Activated CD8-positive, alpha-beta memory T cell treated with anti-CD3 and anti-CD28 coated beads, Interleukin-2, amount 10 ng/mL, durations not matched to agents 7 days and 5 days (primary cell): ENCODE measurements at regions not wholly inside any gene's neighbourhood (a gene's known extent, or its start where the extent isn't known, plus 50 kb on each side); places are given as distances from the start of the nearest gene placed in this dataset.

Experiments
- ATAC-seq: fragments of 150-1000 bp; cut with Tn5 transposase; one replicate; pipeline ENCODE4 v1.10.0; 2021; ENCODE audit warnings: moderate library complexity
- CTCF ChIA-PET: fragments of 350-600 bp; sonication (Branson Sonifier 250); formaldehyde crosslinking; loops from one replicate; lab custom pipeline; 2021; ENCODE audit warnings: antibody characterized with exemption; lab: Charles Lee
- DNase-seq: peaks from one replicate; pipeline ENCODE4 v3.0.0-alpha.2; 2020
- H3K27ac Mint-ChIP-seq: one replicate; pipeline ENCODE4 v1.8.0; 2021; ENCODE audit warnings: mild to moderate bottlenecking, mixed read lengths
- H3K27me3 Mint-ChIP-seq: one replicate; pipeline ENCODE4 v1.8.0; 2021; ENCODE audit warnings: mixed read lengths
- H3K36me3 Mint-ChIP-seq: one replicate; pipeline ENCODE4 v1.8.0; 2021; ENCODE audit warnings: mild to moderate bottlenecking, mixed read lengths
- H3K4me1 Mint-ChIP-seq: one replicate; pipeline ENCODE4 v1.8.0; 2021; ENCODE audit warnings: mixed read lengths
- H3K4me3 Mint-ChIP-seq: one replicate; pipeline ENCODE4 v1.8.0; 2021; ENCODE audit warnings: mild to moderate bottlenecking, moderate library complexity, mixed read lengths
- H3K9me3 Mint-ChIP-seq: one replicate; pipeline ENCODE4 v1.8.0; 2022; ENCODE audit warnings: low read depth, mixed read lengths

GRCh38 chr9:119088002-119088547 is 281.2 kb downstream of the BRINP1 start:
- Mint-ChIP-seq H3K36me3 (no peaks in the 10 kb centered on the region), H3K4me1 (no peaks in the 10 kb centered on the region), H3K27ac (no peak overlapping the region), H3K9me3 (peaks cover 11% of the 10 kb centered on the region), H3K27me3 (no peaks in the 10 kb centered on the region), H3K4me3 (no peak overlapping the region)
- no peak for ATAC-seq
- DNase-seq, result no peak
- CTCF ChIA-PET, result no interaction called here

DNA sequence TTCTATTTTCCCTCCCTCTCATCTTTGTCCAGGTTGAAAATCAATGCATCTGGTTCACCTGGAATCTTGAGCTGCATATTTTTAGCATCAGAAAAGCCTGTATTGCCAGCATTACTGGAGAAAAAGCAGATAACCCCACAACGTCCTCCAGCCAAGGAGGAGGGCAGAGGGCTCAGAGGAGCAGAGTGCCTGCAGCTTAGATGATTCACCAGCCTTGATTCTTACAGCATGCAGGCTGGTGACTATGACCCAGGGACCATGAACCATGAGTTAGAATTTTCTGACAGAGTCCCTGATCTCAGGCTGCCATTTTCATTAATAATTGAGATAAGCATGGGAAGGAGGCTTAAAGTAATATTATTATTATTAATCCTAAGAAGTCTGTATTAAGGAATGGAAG is 278.2 kb downstream of the BRINP1 start:
- Mint-ChIP-seq H3K27me3 (no peaks in the 10 kb centered on the region), H3K27ac (no peak overlapping the region), H3K9me3 (peaks cover 8% of the 10 kb centered on the region), H3K4me1 (no peaks in the 10 kb centered on the region), H3K4me3 (no peak overlapping the region), H3K36me3 (no peaks in the 10 kb centered on the region)
- DNase-seq, result no peak
- ATAC-seq, result no peak
- CTCF ChIA-PET, result no interaction called here

DNA sequence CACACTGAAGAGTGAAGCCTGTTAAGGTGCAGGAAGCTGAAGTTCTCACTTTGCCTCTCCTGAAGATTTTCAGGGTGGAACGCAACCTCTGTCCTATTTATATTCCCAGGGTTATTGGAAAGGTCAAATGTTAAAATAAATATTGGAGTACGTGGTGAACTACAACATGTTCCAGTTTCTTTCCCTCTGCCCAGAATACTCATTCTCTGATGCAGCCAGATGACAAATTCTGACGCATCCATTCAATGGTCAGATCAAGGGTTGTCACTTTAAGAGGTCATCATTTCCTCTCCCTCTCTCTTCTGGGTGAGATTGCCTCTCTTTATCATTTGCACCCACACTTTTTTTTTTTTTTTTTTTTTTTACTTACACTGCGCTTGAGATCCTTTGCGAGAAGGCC is 277.1 kb downstream of the BRINP1 start:
- H3K4me1 Mint-ChIP-seq, result no peaks in the 10 kb centered on the region
- no peak overlapping the region for H3K27ac Mint-ChIP-seq
- H3K9me3 Mint-ChIP-seq, result peaks cover 6% of the 10 kb centered on the region
- no peaks in the 10 kb centered on the region for H3K36me3 Mint-ChIP-seq
- no peak for ATAC-seq
- no peak overlapping the region for H3K4me3 Mint-ChIP-seq
- no peaks in the 10 kb centered on the region for H3K27me3 Mint-ChIP-seq
- no peak for DNase-seq
- CTCF ChIA-PET, result no interaction called here

DNA sequence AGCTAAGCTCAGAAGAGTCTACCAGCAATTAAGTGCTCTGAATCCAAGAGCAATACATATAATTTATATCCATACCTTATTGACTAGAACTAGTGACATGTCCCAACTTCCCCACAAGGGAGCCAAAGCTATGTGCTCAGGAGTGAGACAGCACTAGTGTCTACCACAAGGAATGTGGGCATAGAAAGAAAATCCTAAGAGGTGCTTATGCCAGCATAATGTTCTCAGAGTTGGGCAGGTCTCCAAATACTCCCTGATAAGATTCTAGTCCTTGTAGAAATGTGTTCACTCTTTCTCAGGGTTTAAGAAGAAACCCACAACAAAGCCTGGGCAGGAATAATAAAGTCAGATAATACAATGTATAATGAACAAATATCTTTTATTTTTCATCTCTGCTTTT is 275.1 kb downstream of the BRINP1 start:
- DNase-seq, result no peak
- Mint-ChIP-seq H3K27me3 (no peaks in the 10 kb centered on the region), H3K4me1 (no peaks in the 10 kb centered on the region), H3K36me3 (no peaks in the 10 kb centered on the region), H3K27ac (no peak overlapping the region), H3K9me3 (peaks cover 6% of the 10 kb centered on the region), H3K4me3 (no peak overlapping the region)
- CTCF ChIA-PET, result no interaction called here
- ATAC-seq, result no peak

GRCh38 chr9:119095072-119095471 is 274.2 kb downstream of the BRINP1 start:
- Mint-ChIP-seq H3K4me3 (no peak overlapping the region), H3K4me1 (no peaks in the 10 kb centered on the region), H3K27me3 (no peaks in the 10 kb centered on the region), H3K9me3 (peaks cover 6% of the 10 kb centered on the region), H3K27ac (no peak overlapping the region), H3K36me3 (no peaks in the 10 kb centered on the region)
- DNase-seq (no peak), ATAC-seq (no peak)
- CTCF ChIA-PET, result no interaction called here

GRCh38 chr9:119101048-119101447 is 268.2 kb downstream of the BRINP1 start:
- H3K9me3 Mint-ChIP-seq, result no peaks in the 10 kb centered on the region
- DNase-seq, result no peak
- no peaks in the 10 kb centered on the region for H3K36me3 Mint-ChIP-seq
- CTCF ChIA-PET, result no interaction called here
- no peaks in the 10 kb centered on the region for H3K27me3 Mint-ChIP-seq
- H3K4me1 Mint-ChIP-seq, result no peaks in the 10 kb centered on the region
- H3K4me3 Mint-ChIP-seq, result no peak overlapping the region
- H3K27ac Mint-ChIP-seq, result no peak overlapping the region
- ATAC-seq, result no peak

DNA sequence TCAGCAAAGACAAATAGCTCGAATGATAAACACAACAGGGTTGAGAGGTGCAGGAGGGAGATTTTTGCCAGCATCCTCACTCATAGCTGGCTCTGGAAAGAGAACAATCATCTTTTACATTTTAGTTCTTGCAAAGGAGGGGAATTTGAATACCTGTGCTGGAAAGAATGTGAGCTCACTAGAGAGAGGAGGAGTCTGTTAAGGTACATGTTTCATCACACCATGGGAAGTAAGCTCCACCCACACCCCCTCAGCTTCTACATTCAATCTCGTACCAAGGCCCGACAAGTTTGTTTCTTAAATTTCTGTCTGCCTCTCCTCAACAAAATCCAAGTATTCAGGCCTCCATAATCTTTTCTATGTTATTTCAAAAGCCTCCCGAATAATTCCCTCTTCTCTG is 254.6 kb downstream of the BRINP1 start:
- H3K27ac Mint-ChIP-seq, result no peak overlapping the region
- H3K4me1 Mint-ChIP-seq, result no peaks in the 10 kb centered on the region
- H3K36me3 Mint-ChIP-seq, result no peaks in the 10 kb centered on the region
- no peak for ATAC-seq
- DNase-seq, result no peak
- peaks cover 10% of the 10 kb centered on the region for H3K9me3 Mint-ChIP-seq
- CTCF ChIA-PET, result no interaction called here
- no peaks in the 10 kb centered on the region for H3K27me3 Mint-ChIP-seq
- H3K4me3 Mint-ChIP-seq, result no peak overlapping the region
